NCI-H524 treated with DMSO at 0.1 percent for 48 hours (cell line): ENCODE measurements at regions not wholly inside any gene's neighbourhood (a gene's known extent, or its start where the extent isn't known, plus 50 kb on each side); places are given as distances from the start of the nearest gene placed in this dataset.

Experiments
- DNase-seq: peaks from one replicate; lab custom pipeline; 2025; lab: John Stamatoyannopoulos, UW

GRCh38 chr19:32251634-32252332 is 93.6 kb upstream of the ZNF507 start:
- no peak for DNase-seq

- no peak for DNase-seq
Observed at GRCh38 chr19:32252333-32252669, 93.1 kb upstream of the ZNF507 start.

GRCh38 chr19:32253683-32254508 is 91.5 kb upstream of the ZNF507 start:
- no peak for DNase-seq

GRCh38 chr19:32254509-32254890 is 90.9 kb upstream of the ZNF507 start:
- DNase-seq, result no peak

GRCh38 chr19:32255536-32256295 is 89.7 kb upstream of the ZNF507 start:
- no peak for DNase-seq

- DNase-seq, result no peak
Observed at GRCh38 chr19:32256341-32256975, 89.0 kb upstream of the ZNF507 start.

- DNase-seq, result no peak
Observed at GRCh38 chr19:32257326-32258073, 87.9 kb upstream of the ZNF507 start.

GRCh38 chr19:32258167-32258566 is 87.2 kb upstream of the ZNF507 start:
- DNase-seq, result no peak

GRCh38 chr19:32264568-32264967 is 80.8 kb upstream of the ZNF507 start:
- DNase-seq, result no peak

GRCh38 chr19:32265995-32266394 is 79.4 kb upstream of the ZNF507 start:
- no peak for DNase-seq

GRCh38 chr19:32266460-32266859 is 79.0 kb upstream of the ZNF507 start:
- no peak for DNase-seq

GRCh38 chr19:32268381-32268780 is 77.0 kb upstream of the ZNF507 start:
- DNase-seq, result no peak

GRCh38 chr19:32269831-32270230 is 75.6 kb upstream of the ZNF507 start:
- no peak for DNase-seq

GRCh38 chr19:32273483-32273882 is 71.9 kb upstream of the ZNF507 start:
- no peak for DNase-seq

- DNase-seq, result no peak
Observed at GRCh38 chr19:32287086-32287485, 58.3 kb upstream of the ZNF507 start.

GRCh38 chr19:32287811-32288227 is 57.6 kb upstream of the ZNF507 start:
- DNase-seq, result no peak

- no peak for DNase-seq
Observed at GRCh38 chr19:32289566-32290210, 55.7 kb upstream of the ZNF507 start.

- no peak for DNase-seq
Observed at GRCh38 chr19:32291876-32292275, 53.5 kb upstream of the ZNF507 start.

GRCh38 chr19:32294871-32295438 is 50.5 kb upstream of the ZNF507 start:
- DNase-seq, result no peak
